Transverse colon (tissue), 4 donors: ENCODE measurements at regions not wholly inside any gene's neighbourhood (a gene's known extent, or its start where the extent isn't known, plus 50 kb on each side); places are given as distances from the start of the nearest gene placed in this dataset.

Experiments
- EP300 ChIP-seq: sonication (generic); formaldehyde crosslinking; IDR thresholded peaks from one replicate; pipeline ENCODE4 v1.6.1; 2017; ENCODE audit warnings: antibody characterized with exemption, low read depth
- POLR2A ChIP-seq: fragments of 450-650 bp; IDR thresholded peaks from one replicate; pipeline ENCODE4 v1.6.1; 2016; ENCODE audit warnings: antibody characterized with exemption, mild to moderate bottlenecking, moderate library complexity
- POLR2AphosphoS5 ChIP-seq, 3 donors: sonication (generic); formaldehyde crosslinking; IDR thresholded peaks; one replicate each; pipeline ENCODE4 v1.6.1; 2016; ENCODE audit warnings: antibody characterized with exemption in 3 of 3
- TF ChIP-seq, protein P1 (sequence below), 5 experiments: fragments of 200-600 bp in 3 of 5; fragments of 450-650 bp in 2 of 5; sonication (generic) in 3 of 5; IDR thresholded peaks; 1 replicate in 2 of 5; 2 replicates in 3 of 5; pipeline ENCODE4 v1.5.1; 2016 to 2017; ENCODE audit warnings: antibody characterized with exemption in 5 of 5, inconsistent platforms in 3 of 5, mild to moderate bottlenecking in 2 of 5, moderate library complexity in 1 of 5

DNA sequence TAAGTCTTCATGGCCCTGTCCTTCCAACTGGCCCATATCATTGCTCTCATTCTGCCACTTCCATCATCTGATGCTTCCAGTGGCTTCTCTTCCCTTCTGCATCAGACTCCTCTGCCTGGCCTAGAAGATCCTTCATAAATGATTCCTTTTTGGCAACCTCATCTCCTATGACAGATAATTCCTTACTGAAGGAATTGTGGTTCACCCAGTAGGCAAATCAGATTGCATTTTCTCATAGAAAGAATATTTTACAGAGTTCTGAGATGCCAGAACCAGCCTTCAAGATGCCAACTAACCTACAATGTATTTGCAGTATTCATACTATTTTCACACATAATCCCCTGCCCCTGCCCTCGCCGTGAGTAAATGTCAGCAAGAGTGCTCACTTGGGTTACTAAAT, 423.0 kb upstream of the TGFBR2 start:
- TF ChIP-seq, protein P1, sequence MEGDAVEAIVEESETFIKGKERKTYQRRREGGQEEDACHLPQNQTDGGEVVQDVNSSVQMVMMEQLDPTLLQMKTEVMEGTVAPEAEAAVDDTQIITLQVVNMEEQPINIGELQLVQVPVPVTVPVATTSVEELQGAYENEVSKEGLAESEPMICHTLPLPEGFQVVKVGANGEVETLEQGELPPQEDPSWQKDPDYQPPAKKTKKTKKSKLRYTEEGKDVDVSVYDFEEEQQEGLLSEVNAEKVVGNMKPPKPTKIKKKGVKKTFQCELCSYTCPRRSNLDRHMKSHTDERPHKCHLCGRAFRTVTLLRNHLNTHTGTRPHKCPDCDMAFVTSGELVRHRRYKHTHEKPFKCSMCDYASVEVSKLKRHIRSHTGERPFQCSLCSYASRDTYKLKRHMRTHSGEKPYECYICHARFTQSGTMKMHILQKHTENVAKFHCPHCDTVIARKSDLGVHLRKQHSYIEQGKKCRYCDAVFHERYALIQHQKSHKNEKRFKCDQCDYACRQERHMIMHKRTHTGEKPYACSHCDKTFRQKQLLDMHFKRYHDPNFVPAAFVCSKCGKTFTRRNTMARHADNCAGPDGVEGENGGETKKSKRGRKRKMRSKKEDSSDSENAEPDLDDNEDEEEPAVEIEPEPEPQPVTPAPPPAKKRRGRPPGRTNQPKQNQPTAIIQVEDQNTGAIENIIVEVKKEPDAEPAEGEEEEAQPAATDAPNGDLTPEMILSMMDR (IDR thresholded peaks at IDR 0.05), result no peak
- TF ChIP-seq POLR2A, result no peak
- TF ChIP-seq EP300, result no peak
- TF ChIP-seq POLR2AphosphoS5 (IDR thresholded peaks at IDR 0.05), result no peak
